Common myeloid progenitor, CD34-positive (primary cell): ENCODE measurements at regions not wholly inside any gene's neighbourhood (a gene's known extent, or its start where the extent isn't known, plus 50 kb on each side); places are given as distances from the start of the nearest gene placed in this dataset.

Experiments used
- CTCF ChIA-PET: fragments of 350-600 bp; sonication (Branson Sonifier 250); formaldehyde crosslinking; loops from one replicate; lab custom pipeline; 2021; ENCODE audit warnings: antibody characterized with exemption; lab: Charles Lee
- POLR2A ChIA-PET: fragments of 350-600 bp; sonication (Branson Sonifier 250); formaldehyde crosslinking; loops from one replicate; lab custom pipeline; 2021; ENCODE audit warnings: antibody characterized with exemption; lab: Charles Lee
- DNase-seq, 3 donors: peaks; one replicate each; pipeline versions ENCODE4 v3.0.0 to v3.0.0-alpha.2; 2013
- H3K27ac ChIP-seq, 2 experiments: 1 replicate in 1 of 2; 2 replicates in 1 of 2; pipeline ENCODE4 v1.7.0; 2013; ENCODE audit warnings: inconsistent platforms in 2 of 2, low read length in 2 of 2, mild to moderate bottlenecking in 2 of 2, low read depth in 1 of 2, moderate library complexity in 1 of 2; ENCODE audit not compliant: severe bottlenecking in 2 of 2, insufficient read depth in 1 of 2, poor library complexity in 1 of 2
- H3K27me3 ChIP-seq, 5 experiments: replicated peaks in 2 of 5; 1 replicate in 3 of 5; 2 replicates in 2 of 5; pipeline versions ENCODE4 v1.6.1 to v1.7.0; 2013; ENCODE audit warnings: low read length in 4 of 5, mild to moderate bottlenecking in 2 of 5, moderate library complexity in 2 of 5, inconsistent platforms in 1 of 5; ENCODE audit not compliant: insufficient read depth in 5 of 5, control insufficient read depth in 4 of 5
- H3K36me3 ChIP-seq, 4 experiments: 1 replicate in 2 of 4; 2 replicates in 2 of 4; pipeline versions ENCODE4 v1.6.1 to v1.7.0; 2013; ENCODE audit warnings: low read length in 3 of 4, control low read depth in 1 of 4, mild to moderate bottlenecking in 1 of 4; ENCODE audit not compliant: control insufficient read depth in 4 of 4, insufficient read depth in 4 of 4
- H3K4me1 ChIP-seq, 4 experiments: 1 replicate in 3 of 4; 2 replicates in 1 of 4; pipeline versions ENCODE4 v1.6.1 to v1.7.1; 2013; ENCODE audit warnings: low read length in 3 of 4, mild to moderate bottlenecking in 3 of 4, control low read depth in 1 of 4, inconsistent platforms in 1 of 4, moderate library complexity in 1 of 4; ENCODE audit not compliant: control insufficient read depth in 4 of 4, insufficient read depth in 4 of 4; ENCODE audit errors: control extremely low read depth in 1 of 4
- H3K4me3 ChIP-seq, 7 experiments: 1 replicate in 4 of 7; 2 replicates in 3 of 7; pipeline versions ENCODE4 v1.5.1 to v1.7.0; 2013; ENCODE audit warnings: mild to moderate bottlenecking in 7 of 7, low read length in 6 of 7, moderate library complexity in 6 of 7, inconsistent platforms in 2 of 7, low read depth in 2 of 7, control low read depth in 1 of 7; ENCODE audit not compliant: insufficient read depth in 4 of 7, control insufficient read depth in 1 of 7; ENCODE audit errors: extremely low read depth in 1 of 7
- H3K9me3 ChIP-seq, 5 experiments: 1 replicate in 4 of 5; 2 replicates in 1 of 5; pipeline versions ENCODE4 v1.6.1 to v1.7.1; 2013; ENCODE audit warnings: low read length in 4 of 5, mild to moderate bottlenecking in 2 of 5, inconsistent platforms in 1 of 5, low read depth in 1 of 5, moderate library complexity in 1 of 5; ENCODE audit not compliant: control insufficient read depth in 4 of 5, insufficient read depth in 2 of 5; ENCODE audit errors: control extremely low read depth in 1 of 5
- WGBS: methylation state at CpG from one replicate; pipeline ENCODE4 v1.1.5; 2013; ENCODE audit not compliant: insufficient coverage; 5-methylcytosine and 5-hydroxymethylcytosine counted together

- Histone ChIP-seq H3K27me3 (no peaks in the 10 kb centered on the region), H3K27ac (no peak overlapping the region), H3K4me3 (no peak overlapping the region), H3K9me3 (peaks cover 0 to 3% (median 0%) of the 10 kb centered on the region in 5 experiments), H3K36me3 (no peaks in the 10 kb centered on the region), H3K4me1 (no peaks in the 10 kb centered on the region)
- CTCF ChIA-PET, result no interaction called here
- no CpG with 5 or more reads among the region's 1 CpG for WGBS
- POLR2A ChIA-PET, result no interaction called here
- no peak for DNase-seq
Observed at GRCh38 chr12:20967756-20968155, 157.3 kb downstream of the SLCO1B3 start.

DNA sequence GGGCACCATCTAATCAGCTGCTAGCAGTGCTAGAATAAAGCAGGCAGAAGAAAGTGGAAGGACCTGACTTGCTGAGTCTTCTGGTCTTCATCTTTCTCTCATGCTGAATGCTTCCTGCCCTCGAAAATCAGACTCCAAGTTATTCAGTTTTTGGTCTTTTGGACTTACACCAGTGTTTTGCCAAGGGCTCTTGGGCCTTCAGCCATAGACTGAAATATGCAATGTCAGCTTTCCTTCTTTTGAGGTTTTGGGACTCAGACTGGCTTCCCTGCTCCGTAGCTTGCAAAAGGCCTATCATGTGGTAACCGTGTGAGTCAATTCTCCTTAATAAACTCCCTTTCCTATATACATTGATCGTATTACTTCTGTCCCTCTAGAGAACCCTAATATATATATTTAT, 159.3 kb downstream of the SLCO1B3 start:
- ChIA-PET POLR2A (no interaction called here), CTCF (no interaction called here)
- Histone ChIP-seq H3K4me3 (no peak overlapping the region), H3K9me3 (peaks cover 0 to 3% (median 1%) of the 10 kb centered on the region in 5 experiments), H3K27ac (no peak overlapping the region), H3K36me3 (no peaks in the 10 kb centered on the region), H3K27me3 (no peaks in the 10 kb centered on the region), H3K4me1 (no peaks in the 10 kb centered on the region)
- no peak for DNase-seq
- 83% methylated on average over 1 of the region's 4 CpGs for WGBS

DNA sequence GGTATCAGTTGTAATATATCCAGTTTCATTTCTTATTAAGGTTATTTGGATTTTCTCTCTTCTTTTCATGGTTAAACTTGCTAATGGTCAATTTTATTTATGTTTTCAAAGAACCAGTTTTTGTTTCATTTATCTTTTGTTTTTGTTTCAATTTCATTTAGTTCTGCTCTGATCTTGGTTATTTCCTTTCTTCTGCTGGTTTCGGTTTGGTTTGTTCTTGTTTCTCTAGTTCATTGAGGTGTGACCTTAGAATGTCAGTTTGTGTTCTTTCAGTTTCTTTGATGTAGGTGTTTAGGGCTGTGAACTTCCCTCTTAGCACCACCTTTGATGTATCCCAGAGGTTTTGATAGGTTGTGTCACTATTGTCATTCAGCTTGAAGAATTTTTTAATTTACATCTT, 145.6 kb upstream of the SLCO1B1 start:
- no peak for DNase-seq
- no peaks in the 10 kb centered on the region for H3K9me3 ChIP-seq
- no peak overlapping the region for H3K4me3 ChIP-seq
- no peaks in the 10 kb centered on the region for H3K36me3 ChIP-seq
- ChIA-PET POLR2A (no interaction called here), CTCF (no interaction called here)
- H3K4me1 ChIP-seq, result no peaks in the 10 kb centered on the region
- no peak overlapping the region for H3K27ac ChIP-seq
- H3K27me3 ChIP-seq, result no peaks in the 10 kb centered on the region
- WGBS, result no CpG with 5 or more reads among the region's 1 CpG

DNA sequence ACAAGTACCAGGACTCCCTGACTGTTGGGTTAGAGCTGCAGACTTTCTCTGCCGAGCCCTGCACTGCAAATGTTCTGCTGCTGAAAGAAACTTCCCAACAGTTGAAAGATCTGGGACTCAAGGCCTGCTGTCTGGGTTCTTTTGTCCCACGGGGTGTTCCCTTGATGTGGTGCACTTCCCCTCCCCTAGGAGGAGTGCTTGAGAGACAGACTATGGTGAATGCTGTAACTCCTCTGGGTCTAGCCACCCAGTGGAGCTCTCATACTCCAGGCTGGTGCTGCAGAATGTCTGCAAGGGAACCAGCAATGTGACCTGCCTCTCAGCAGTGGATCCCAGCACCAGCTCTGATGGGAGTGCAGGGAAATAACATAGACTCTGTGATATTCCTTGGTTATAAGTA, 129.2 kb upstream of the SLCO1B1 start:
- CTCF ChIA-PET, result no interaction called here
- Histone ChIP-seq H3K9me3 (peaks cover 0 to 2% (median 0%) of the 10 kb centered on the region in 5 experiments), H3K4me1 (no peaks in the 10 kb centered on the region), H3K27ac (no peak overlapping the region), H3K27me3 (no peaks in the 10 kb centered on the region), H3K4me3 (no peak overlapping the region), H3K36me3 (no peaks in the 10 kb centered on the region)
- WGBS, result 100% methylated on average over 2 of the region's 2 CpGs
- POLR2A ChIA-PET, result no interaction called here
- DNase-seq, result no peak

DNA sequence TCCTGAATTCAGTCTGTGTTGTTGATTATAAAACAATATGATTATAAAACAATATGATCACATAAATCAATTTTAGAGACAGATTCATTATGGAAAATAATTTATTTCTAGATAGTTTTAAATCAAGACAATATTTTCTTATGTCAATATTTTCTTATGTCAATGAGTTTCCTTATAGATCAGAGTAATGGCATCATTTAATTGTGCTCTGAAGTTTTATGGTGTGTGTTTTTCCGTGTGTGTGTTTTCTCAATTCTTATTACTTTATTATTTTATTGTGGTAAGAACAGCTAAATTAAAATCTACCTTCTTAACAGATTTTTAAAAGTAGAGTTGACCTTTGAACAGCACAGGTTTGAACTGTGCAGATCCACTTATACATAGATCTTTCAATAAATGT, 105.3 kb upstream of the SLCO1B1 start:
- no peaks in the 10 kb centered on the region for H3K4me1 ChIP-seq
- DNase-seq, result no peak
- WGBS, result no CpG with 5 or more reads among the region's 1 CpG

GRCh38 chr12:21026302-21026701, 104.7 kb upstream of the SLCO1B1 start:
- no peak overlapping the region for H3K4me3 ChIP-seq
- no peaks in the 10 kb centered on the region for H3K9me3 ChIP-seq
- no peak overlapping the region for H3K27ac ChIP-seq
- no peaks in the 10 kb centered on the region for H3K4me1 ChIP-seq
- POLR2A ChIA-PET, result no interaction called here
- DNase-seq, result no peak
- no peaks in the 10 kb centered on the region for H3K36me3 ChIP-seq
- H3K27me3 ChIP-seq, result no peaks in the 10 kb centered on the region
- no CpG with 5 or more reads among the region's 3 CpGs for WGBS
- CTCF ChIA-PET, result no interaction called here

More for the DNA sequence above, 105.3 kb upstream of the SLCO1B1 start:
- H3K36me3 ChIP-seq, result no peaks in the 10 kb centered on the region
- no peaks in the 10 kb centered on the region for H3K27me3 ChIP-seq
- no peaks in the 10 kb centered on the region for H3K9me3 ChIP-seq
- no peak overlapping the region for H3K27ac ChIP-seq
- ChIA-PET CTCF (no interaction called here), POLR2A (no interaction called here)
- H3K4me3 ChIP-seq, result no peak overlapping the region

DNA sequence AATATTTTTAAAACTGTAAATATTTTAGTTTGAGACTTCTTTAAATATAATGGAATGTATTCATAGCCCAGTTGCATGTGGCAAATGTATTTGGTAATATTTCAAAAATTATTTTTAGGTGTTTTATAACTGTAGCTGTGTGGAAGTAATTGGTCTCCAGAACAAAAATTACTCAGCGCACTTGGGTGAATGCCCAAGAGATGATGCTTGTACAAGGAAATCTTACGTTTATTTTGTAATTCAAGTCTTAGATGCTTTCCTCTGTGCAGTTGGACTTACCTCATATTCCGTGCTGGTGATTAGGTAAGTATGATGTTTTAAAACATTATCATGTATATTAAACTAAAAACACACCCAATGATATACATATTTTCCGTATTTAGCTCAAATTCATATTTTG, 76.7 kb upstream of the SLCO1B1 start:
- Histone ChIP-seq H3K27ac (no peak overlapping the region), H3K9me3 (no peaks in the 10 kb centered on the region), H3K4me3 (no peak overlapping the region), H3K27me3 (no peaks in the 10 kb centered on the region), H3K36me3 (no peaks in the 10 kb centered on the region), H3K4me1 (no peaks in the 10 kb centered on the region)
- CTCF ChIA-PET, result interaction anchor here (1.1 kb wide), 1 partner anchor 11 kb away, joined by 3 read pairs; no protein-coding TSS in a partner anchor
- no peak for DNase-seq
- POLR2A ChIA-PET, result no interaction called here
- 100% methylated on average over 1 of the region's 4 CpGs for WGBS
